ENCODE measurements at regions not wholly inside any gene's neighbourhood (a gene's known extent, or its start where the extent isn't known, plus 50 kb on each side); places are given as distances from the start of the nearest gene placed in this dataset.

GRCh38 chr12:126193190-126193589, 1128.0 kb downstream of the AACS start:
- H3K27ac ChIP-seq (ENCODE audit: low read depth, low read length) = no peak overlapping the region
- no peaks in the 10 kb centered on the region for H4K20me1 ChIP-seq (replicated peaks in 1 of 2; ENCODE audit: control insufficient read depth in 1 of 2, insufficient read depth in 2 of 2, low read length in 2 of 2)
- H3K79me2 ChIP-seq (ENCODE audit: control insufficient read depth in 1 of 2, insufficient read depth in 2 of 2, low read length in 2 of 2) = no peaks in the 10 kb centered on the region
- peaks cover 7% of the 10 kb centered on the region; the same call in 1 of the 2 replicates for H3K23me2 ChIP-seq (ENCODE audit: low read depth, low read length)
- no peak overlapping the region for H4K91ac ChIP-seq (replicated peaks; ENCODE audit: insufficient read length, low read length)
- H2AK5ac ChIP-seq (ENCODE audit: low read depth, low read length) = no peak overlapping the region
- no peak overlapping the region for H3K4me3 ChIP-seq (ENCODE audit: extremely low read depth in 1 of 4, insufficient read depth in 2 of 4, low read depth in 3 of 4, low read length in 4 of 4)
- no peaks in the 10 kb centered on the region for H3K9me3 ChIP-seq (ENCODE audit: insufficient read depth in 2 of 2, low read depth in 1 of 2, low read length in 1 of 2)
- H3K36me3 ChIP-seq (ENCODE audit: control insufficient read depth in 2 of 4, insufficient read depth in 4 of 4, low read length in 3 of 4) = no peaks in the 10 kb centered on the region
- POLR2A ChIA-PET (ENCODE audit: partially characterized antibody) = no interaction called here
- CTCF ChIA-PET (ENCODE audit: partially characterized antibody) = interaction anchor here (1.4 kb wide), 1 partner anchor 154 kb away, joined by 3 read pairs; no protein-coding TSS in a partner anchor
- no peak overlapping the region for H2BK12ac ChIP-seq (ENCODE audit: low read depth, low read length)
- H3K23ac ChIP-seq (ENCODE audit: insufficient read length) = no peak overlapping the region
- H2AFZ ChIP-seq (ENCODE audit: low read length) = no peak overlapping the region
- no peak overlapping the region for H3K18ac ChIP-seq (ENCODE audit: extremely low read depth, low read length)
- no peak overlapping the region for H3K56ac ChIP-seq (replicated peaks; ENCODE audit: insufficient read length, low read depth, low read length)
- no peak overlapping the region for H3K14ac ChIP-seq (ENCODE audit: insufficient read length)
- 85% methylated on average over 1 of the region's 1 CpG; no CpG with 5 or more reads in 1 of the 2 experiments for WGBS, 2 experiments (ENCODE audit: extremely low coverage in 1 of 2, insufficient coverage in 1 of 2, insufficient read length in 1 of 2, insufficient replicate concordance in 2 of 2, low coverage in 1 of 2, low lambda C conversion rate in 2 of 2, missing lambda C conversion rate in 1 of 2)
- peaks cover 0 to 25% (median 13%) of the 10 kb centered on the region in 4 experiments; a peak in 5 of 7 replicates for H3K27me3 ChIP-seq (replicated peaks in 1 of 4; ENCODE audit: control insufficient read depth in 3 of 4, extremely low read depth in 1 of 4, insufficient read depth in 3 of 4, low read length in 3 of 4)
- H3K4ac ChIP-seq (replicated peaks; ENCODE audit: insufficient read length, low read depth, low read length) = no peak overlapping the region
- H2BK20ac ChIP-seq (ENCODE audit: low read length) = no peak overlapping the region
- no peak for TF ChIP-seq CHD1 (IDR thresholded peaks at IDR 0.05; ENCODE audit: low read depth, low read length)
- no peak for TF ChIP-seq TEAD4 (IDR thresholded peaks at IDR 0.05; ENCODE audit: low read depth, low read length)
- no peak for TF ChIP-seq JUN (IDR thresholded peaks at IDR 0.05; ENCODE audit: low read depth, low read length)
- no peak for TF ChIP-seq SP4 (IDR thresholded peaks at IDR 0.05; ENCODE audit: low read length)
- no peak for TF ChIP-seq POLR2A (IDR thresholded peaks at IDR 0.05; ENCODE audit: control extremely low read depth in 1 of 2, low read depth in 2 of 2, low read length in 2 of 2)
- TF ChIP-seq PHF8 (conservative IDR thresholded peaks at IDR 0.05; ENCODE audit: low read depth, low read length) = no peak
- no peak for TF ChIP-seq BACH1 (IDR thresholded peaks at IDR 0.05; ENCODE audit: low read length)
- TF ChIP-seq POLR2AphosphoS5 (IDR thresholded peaks at IDR 0.05; ENCODE audit: low read depth, low read length) = no peak
- TF ChIP-seq ZNF274 (IDR thresholded peaks at IDR 0.05; ENCODE audit: borderline replicate concordance, extremely low read depth, low read length) = no peak
- no peak for TF ChIP-seq TCF12 (IDR thresholded peaks at IDR 0.05; ENCODE audit: low read depth, low read length)
- TF ChIP-seq, protein P1, sequence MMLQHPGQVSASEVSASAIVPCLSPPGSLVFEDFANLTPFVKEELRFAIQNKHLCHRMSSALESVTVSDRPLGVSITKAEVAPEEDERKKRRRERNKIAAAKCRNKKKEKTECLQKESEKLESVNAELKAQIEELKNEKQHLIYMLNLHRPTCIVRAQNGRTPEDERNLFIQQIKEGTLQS (IDR thresholded peaks at IDR 0.05; ENCODE audit: insufficient read depth, low read depth, low read length) = no peak
- no peak for TF ChIP-seq RFX5 (IDR thresholded peaks at IDR 0.05; ENCODE audit: borderline replicate concordance, low read depth, low read length)
- FAIRE-seq = no peak
- H3K79me1 ChIP-seq (ENCODE audit: low read depth, low read length) = no peaks in the 10 kb centered on the region
- no peak overlapping the region for H2BK120ac ChIP-seq (replicated peaks; ENCODE audit: low read depth, low read length)
- peaks cover 0 to 2% (median 0%) of the 10 kb centered on the region in 4 experiments; a peak in 2 of 7 replicates for H3K4me1 ChIP-seq (replicated peaks in 1 of 4; ENCODE audit: control insufficient read depth in 3 of 4, insufficient read depth in 4 of 4, low read length in 3 of 4)
- no peak overlapping the region for H4K8ac ChIP-seq (ENCODE audit: extremely low read depth, insufficient read depth, low read length)
- no peak overlapping the region for H3K9ac ChIP-seq (replicated peaks in 1 of 4; ENCODE audit: extremely low read depth in 1 of 4, low read depth in 3 of 4, low read length in 3 of 4)
- no peak overlapping the region for H4K5ac ChIP-seq (ENCODE audit: insufficient read length, low read depth, low read length)
- H3K4me2 ChIP-seq (ENCODE audit: insufficient read depth in 1 of 2, low read depth in 2 of 2, low read length in 2 of 2) = no peak overlapping the region
- no peak for DNase-seq (ENCODE audit: low read depth in 1 of 2, low spot score in 2 of 2)
- no peak overlapping the region for H2BK5ac ChIP-seq (ENCODE audit: low read depth, low read length)
- no peak overlapping the region for H2BK15ac ChIP-seq (ENCODE audit: low read length)
